ENCODE measurements at regions not wholly inside any gene's neighbourhood (a gene's known extent, or its start where the extent isn't known, plus 50 kb on each side); places are given as distances from the start of the nearest gene placed in this dataset.

GRCh38 chr5:61666064-61666621 lies 334.1 kb downstream of the ZSWIM6 start:
- ChIA-PET POLR2A (no interaction called here), CTCF (interaction anchor here (2.7 kb wide), 1 partner anchor 7 kb away, joined by 20 read pairs; no protein-coding TSS in a partner anchor)
- DNase-seq (ENCODE audit: low read depth in 1 of 2, low spot score in 1 of 2), result no peak
- WGBS (ENCODE audit: missing lambda C conversion rate), result 56% methylated on average over 6 of the region's 6 CpGs
- FAIRE-seq, result no peak
- Histone ChIP-seq H3K4me3 (no peak overlapping the region), H3K4me1 (no peaks in the 10 kb centered on the region), H3K4me2 (no peak overlapping the region), H3K9me3 (no peaks in the 10 kb centered on the region), H3K27ac (no peak overlapping the region)
- ATAC-seq, result no peak
- TF ChIP-seq RAD21 (conservative IDR thresholded peaks at IDR 0.05 in 1 of 2, IDR thresholded peaks at IDR 0.05 in 1 of 2) (no peak), NFE2L2 (conservative IDR thresholded peaks at IDR 0.05; ENCODE audit: low read length) (no peak), RARB (CRISPR knock-in tag; IDR thresholded peaks at IDR 0.05) (no peak), CTCF (IDR thresholded peaks at IDR 0.05) (no peak), FOSL2 (IDR thresholded peaks at IDR 0.05) (no peak), FOSL2 (CRISPR knock-in tag; IDR thresholded peaks at IDR 0.05) (no peak)

GRCh38 chr5:61667525-61668218 lies 335.6 kb downstream of the ZSWIM6 start:
- POLR2A ChIA-PET, result no interaction called here
- H3K27ac ChIP-seq, result no peak overlapping the region
- TF ChIP-seq REST (IDR thresholded peaks at IDR 0.05), result no peak
- no peak for TF ChIP-seq RFX5 (IDR thresholded peaks at IDR 0.05)
- TF ChIP-seq ZFP36 (IDR thresholded peaks at IDR 0.05; ENCODE audit: borderline replicate concordance, partially characterized antibody), result no peak
- CTCF ChIA-PET, result interaction anchor here (2.7 kb wide), 1 partner anchor 9 kb away, joined by 20 read pairs; no protein-coding TSS in a partner anchor
- DNase-seq (ENCODE audit: low read depth in 1 of 2, low spot score in 1 of 2) (no peak), FAIRE-seq (no peak), ATAC-seq (peak in 1 of 2 experiments; percentile 17; a peak in 1 of 6 replicates)
- no peaks in the 10 kb centered on the region for H3K4me1 ChIP-seq
- H3K4me2 ChIP-seq, result no peak overlapping the region
- H3K9me3 ChIP-seq, result no peaks in the 10 kb centered on the region
- H3K4me3 ChIP-seq, result no peak overlapping the region
- 68% methylated on average over 6 of the region's 6 CpGs for WGBS (ENCODE audit: missing lambda C conversion rate)

GRCh38 chr5:61669531-61669930 lies 337.5 kb downstream of the ZSWIM6 start:
- Histone ChIP-seq H3K4me3 (no peak overlapping the region), H3K9me3 (no peaks in the 10 kb centered on the region), H3K27ac (no peak overlapping the region), H3K4me1 (no peaks in the 10 kb centered on the region), H3K4me2 (no peak overlapping the region)
- TF ChIP-seq TFCP2L1 (CRISPR knock-in tag; IDR thresholded peaks at IDR 0.05) (no peak), FOXS1 (CRISPR knock-in tag; IDR thresholded peaks at IDR 0.05) (no peak), MAFK (IDR thresholded peaks at IDR 0.05; ENCODE audit: partially characterized antibody) (no peak), JUNB (IDR thresholded peaks at IDR 0.05) (no peak), BCL3 (IDR thresholded peaks at IDR 0.05) (no peak), RCOR1 (IDR thresholded peaks at IDR 0.05; ENCODE audit: low read depth, low read length) (no peak), POLR2A (IDR thresholded peaks at IDR 0.05; ENCODE audit: low read length) (no peak), REST (IDR thresholded peaks at IDR 0.05) (no peak), NR3C1 (IDR thresholded peaks at IDR 0.05) (no peak), HOXA7 (CRISPR knock-in tag; IDR thresholded peaks at IDR 0.05) (no peak), POLR2AphosphoS2 (conservative IDR thresholded peaks at IDR 0.05; ENCODE audit: low read length) (no peak), GATA3 (IDR thresholded peaks at IDR 0.05; ENCODE audit: borderline replicate concordance) (no peak)
- 45% methylated on average over 3 of the region's 3 CpGs for WGBS (ENCODE audit: missing lambda C conversion rate)
- ChIA-PET POLR2A (no interaction called here), CTCF (interaction anchor here (1.1 kb wide), 1 partner anchor 11 kb away, joined by 4 read pairs; no protein-coding TSS in a partner anchor)
- ATAC-seq, result no peak
- FAIRE-seq, result no peak
- no peak for DNase-seq (ENCODE audit: low read depth in 1 of 2, low spot score in 1 of 2)
